VCaP (cell line): ENCODE measurements at regions not wholly inside any gene's neighbourhood (a gene's known extent, or its start where the extent isn't known, plus 50 kb on each side); places are given as distances from the start of the nearest gene placed in this dataset.
"Not testable (repeated sequence)": the region's sequence is repeated elsewhere in the genome, so short reads cannot be mapped to it uniquely, and the experiment has no call there.

Source experiments
- H3K27ac ChIP-seq: fragments of 450-650 bp; 2 replicates; pipeline ENCODE4 v1.5.1; 2017
- CTCF ChIP-seq: fragments of 450-650 bp; conservative IDR thresholded peaks from 2 replicates; pipeline ENCODE4 v1.5.1; 2017; ENCODE audit warnings: mild to moderate bottlenecking, moderate library complexity

GRCh38 chr2:111482987-111483679 is 362.4 kb downstream of the BCL2L11 start:
- not testable (repeated sequence) for H3K27ac ChIP-seq
- TF ChIP-seq CTCF, result peak; percentile 26; the same call in 1 of the 2 replicates

- H3K27ac ChIP-seq, result not testable (repeated sequence)
These were observed 363.4 kb downstream of the BCL2L11 start for GRCh38 chr2:111484097-111484496.

GRCh38 chr2:111485895-111486294 is 365.2 kb downstream of the BCL2L11 start:
- not testable (repeated sequence) for H3K27ac ChIP-seq

GRCh38 chr2:111488451-111488850 is 367.7 kb downstream of the BCL2L11 start:
- H3K27ac ChIP-seq, result not testable (repeated sequence)

- not testable (repeated sequence) for H3K27ac ChIP-seq
These were observed 368.7 kb downstream of the BCL2L11 start for GRCh38 chr2:111489460-111489859.

GRCh38 chr2:111491181-111491580 is 370.5 kb downstream of the BCL2L11 start:
- H3K27ac ChIP-seq, result not testable (repeated sequence)

GRCh38 chr2:111491614-111492013 is 370.9 kb downstream of the BCL2L11 start:
- not testable (repeated sequence) for H3K27ac ChIP-seq

- H3K27ac ChIP-seq, result not testable (repeated sequence)
These were observed 372.4 kb downstream of the BCL2L11 start for GRCh38 chr2:111492995-111493719.

- H3K27ac ChIP-seq, result not testable (repeated sequence)
These were observed 373.0 kb downstream of the BCL2L11 start for GRCh38 chr2:111493720-111494078.

- H3K27ac ChIP-seq, result not testable (repeated sequence)
These were observed 373.7 kb downstream of the BCL2L11 start for GRCh38 chr2:111494288-111494980.

- not testable (repeated sequence) for H3K27ac ChIP-seq
These were observed 374.2 kb downstream of the BCL2L11 start for GRCh38 chr2:111494981-111495315.

- H3K27ac ChIP-seq, result not testable (repeated sequence)
These were observed 374.9 kb downstream of the BCL2L11 start for GRCh38 chr2:111495636-111496035.

GRCh38 chr2:111496176-111496575 is 375.5 kb downstream of the BCL2L11 start:
- not testable (repeated sequence) for H3K27ac ChIP-seq

GRCh38 chr2:111496860-111497259 is 376.1 kb downstream of the BCL2L11 start:
- H3K27ac ChIP-seq, result not testable (repeated sequence)

- H3K27ac ChIP-seq, result not testable (repeated sequence)
These were observed 376.6 kb downstream of the BCL2L11 start for GRCh38 chr2:111497270-111497669.

- H3K27ac ChIP-seq, result not testable (repeated sequence)
These were observed 379.9 kb downstream of the BCL2L11 start for GRCh38 chr2:111500536-111501062.

- H3K27ac ChIP-seq, result not testable (repeated sequence)
These were observed 380.0 kb downstream of the ANAPC1 start for GRCh38 chr2:111503844-111504570.

GRCh38 chr2:111504571-111504942 is 379.4 kb downstream of the ANAPC1 start:
- H3K27ac ChIP-seq, result not testable (repeated sequence)

GRCh38 chr2:111505267-111505666 is 378.7 kb downstream of the ANAPC1 start:
- not testable (repeated sequence) for H3K27ac ChIP-seq

GRCh38 chr2:111506936-111507335 is 377.1 kb downstream of the ANAPC1 start:
- H3K27ac ChIP-seq, result not testable (repeated sequence)
